HEK293T (cell line): ENCODE measurements at regions not wholly inside any gene's neighbourhood (a gene's known extent, or its start where the extent isn't known, plus 50 kb on each side); places are given as distances from the start of the nearest gene placed in this dataset.
"Not testable (repeated sequence)": the region's sequence is repeated elsewhere in the genome, so short reads cannot be mapped to it uniquely, and the experiment has no call there.

Experiments used
- CTCF ChIA-PET: fragments of 350-600 bp; formaldehyde crosslinking; extraction: SDS; loops from one replicate; lab custom pipeline; 2021; ENCODE audit warnings: antibody characterized with exemption, inconsistent platforms; lab: Yijun Ruan, JAX
- POLR2A ChIA-PET: fragments of 350-600 bp; formaldehyde crosslinking; extraction: SDS; loops from one replicate; lab custom pipeline; 2020; ENCODE audit warnings: antibody characterized with exemption, inconsistent platforms; lab: Yijun Ruan, JAX
- DNase-seq: peaks from one replicate; pipeline ENCODE4 v3.0.0; 2012; ENCODE audit warnings: mixed read lengths; ENCODE audit errors: extremely low spot score
- ARNT ChIP-seq: fragments of 450-650 bp; IDR thresholded peaks from 2 replicates; pipeline ENCODE4 v1.6.1; 2017; ENCODE audit warnings: mild to moderate bottlenecking
- BHLHE40 ChIP-seq: fragments of 450-650 bp; IDR thresholded peaks from 2 replicates; pipeline ENCODE4 v1.6.1; 2016; ENCODE audit warnings: mild to moderate bottlenecking, moderate library complexity, borderline replicate concordance
- CTBP1 ChIP-seq: fragments of 450-650 bp; IDR thresholded peaks from 2 replicates; pipeline ENCODE4 v1.6.1; 2016; ENCODE audit warnings: borderline replicate concordance
- ELF4 ChIP-seq: fragments of 450-650 bp; IDR thresholded peaks from 2 replicates; pipeline ENCODE4 v1.6.1; 2017; ENCODE audit warnings: antibody characterized with exemption
- FOXA1 ChIP-seq: fragments of 450-650 bp; IDR thresholded peaks from 2 replicates; pipeline ENCODE4 v1.6.1; 2016; ENCODE audit warnings: mild to moderate bottlenecking
- FOXK2 ChIP-seq: fragments of 450-650 bp; IDR thresholded peaks from 2 replicates; pipeline ENCODE4 v1.6.1; 2016; ENCODE audit warnings: mild to moderate bottlenecking
- FOXM1 ChIP-seq: fragments of 450-650 bp; IDR thresholded peaks from 2 replicates; pipeline ENCODE4 v1.6.1; 2017; ENCODE audit warnings: mild to moderate bottlenecking, borderline replicate concordance
- HDGF ChIP-seq: fragments of 450-650 bp; IDR thresholded peaks from 2 replicates; pipeline ENCODE4 v1.6.1; 2017; ENCODE audit warnings: antibody characterized with exemption, borderline replicate concordance
- L3MBTL2 ChIP-seq: fragments of 450-650 bp; conservative IDR thresholded peaks from 2 replicates; pipeline ENCODE4 v1.6.1; 2016; ENCODE audit warnings: mild to moderate bottlenecking
- LEF1 ChIP-seq: fragments of 450-650 bp; IDR thresholded peaks from 2 replicates; pipeline ENCODE4 v1.6.1; 2017; ENCODE audit warnings: mild to moderate bottlenecking, borderline replicate concordance
- NFRKB ChIP-seq: fragments of 450-650 bp; IDR thresholded peaks from 2 replicates; pipeline ENCODE4 v1.6.1; 2016; ENCODE audit warnings: mild to moderate bottlenecking, moderate library complexity
- SP1 ChIP-seq: fragments of 450-650 bp; IDR thresholded peaks from 2 replicates; pipeline ENCODE4 v1.6.1; 2017
- SUZ12 ChIP-seq: fragments of 450-650 bp; IDR thresholded peaks from 2 replicates; pipeline ENCODE4 v1.6.1; 2016; ENCODE audit warnings: mild to moderate bottlenecking
- TARDBP ChIP-seq: fragments of 450-650 bp; IDR thresholded peaks from 2 replicates; pipeline ENCODE4 v1.6.1; 2016
- ZNF384 ChIP-seq: fragments of 450-650 bp; IDR thresholded peaks from 2 replicates; pipeline ENCODE4 v1.6.1; 2016
- TF ChIP-seq, protein P1 (sequence below): fragments of 450-650 bp; IDR thresholded peaks from 2 replicates; pipeline ENCODE4 v1.6.1; 2016

DNA sequence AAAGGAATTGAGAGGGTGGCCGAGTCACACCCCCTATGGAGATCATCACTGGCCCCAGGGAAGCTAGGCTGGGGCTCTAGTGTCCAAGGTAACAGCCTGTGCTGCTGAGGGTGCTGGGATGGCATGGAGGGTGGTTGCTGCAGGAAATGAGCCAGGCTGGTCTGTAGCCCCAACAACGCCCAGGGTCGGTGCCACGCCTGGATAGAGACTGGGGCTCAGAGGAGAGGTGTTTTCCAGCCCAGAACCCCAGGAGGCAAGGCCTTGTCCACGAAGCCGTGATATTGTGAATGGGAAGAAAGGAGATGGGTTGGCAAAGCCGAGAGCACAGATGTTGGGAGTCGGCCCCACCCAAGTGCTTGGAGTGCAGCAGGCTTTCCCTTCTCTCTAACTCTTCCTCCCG, 68.9 kb upstream of the ACTRT2 start:
- POLR2A ChIA-PET, result no interaction called here
- CTCF ChIA-PET, result no interaction called here
- no peak for DNase-seq
- TF ChIP-seq HDGF (no peak), ARNT (no peak), SP1 (no peak), ZNF384 (no peak), NFRKB (no peak)

DNA sequence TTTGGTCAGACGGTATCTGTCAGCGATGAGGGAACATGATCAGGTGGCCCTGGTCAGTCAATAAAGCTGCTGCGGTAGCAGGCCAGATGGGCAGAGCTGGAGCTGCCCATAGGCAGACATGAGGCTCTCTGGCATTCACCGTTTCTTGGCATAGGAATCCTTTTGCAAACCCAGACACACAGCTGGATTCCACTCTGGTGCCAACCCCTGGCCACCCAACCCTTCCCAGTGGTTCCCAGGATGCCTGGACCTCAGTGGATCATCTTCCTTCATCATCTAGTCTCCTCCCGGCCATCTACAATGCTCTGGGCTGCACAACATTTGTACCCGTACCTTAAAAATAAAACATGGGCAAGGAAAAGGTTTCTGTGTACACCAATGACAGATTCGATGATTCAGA, 68.3 kb upstream of the ACTRT2 start:
- TF ChIP-seq ZNF384 (no peak), FOXK2 (no peak), SP1 (no peak), FOXM1 (no peak), ELF4 (no peak), ARNT (no peak), L3MBTL2 (no peak), FOXA1 (no peak)
- TF ChIP-seq, protein P1, sequence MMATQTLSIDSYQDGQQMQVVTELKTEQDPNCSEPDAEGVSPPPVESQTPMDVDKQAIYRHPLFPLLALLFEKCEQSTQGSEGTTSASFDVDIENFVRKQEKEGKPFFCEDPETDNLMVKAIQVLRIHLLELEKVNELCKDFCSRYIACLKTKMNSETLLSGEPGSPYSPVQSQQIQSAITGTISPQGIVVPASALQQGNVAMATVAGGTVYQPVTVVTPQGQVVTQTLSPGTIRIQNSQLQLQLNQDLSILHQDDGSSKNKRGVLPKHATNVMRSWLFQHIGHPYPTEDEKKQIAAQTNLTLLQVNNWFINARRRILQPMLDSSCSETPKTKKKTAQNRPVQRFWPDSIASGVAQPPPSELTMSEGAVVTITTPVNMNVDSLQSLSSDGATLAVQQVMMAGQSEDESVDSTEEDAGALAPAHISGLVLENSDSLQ, result no peak
- ChIA-PET CTCF (no interaction called here), POLR2A (no interaction called here)
- DNase-seq, result no peak

DNA sequence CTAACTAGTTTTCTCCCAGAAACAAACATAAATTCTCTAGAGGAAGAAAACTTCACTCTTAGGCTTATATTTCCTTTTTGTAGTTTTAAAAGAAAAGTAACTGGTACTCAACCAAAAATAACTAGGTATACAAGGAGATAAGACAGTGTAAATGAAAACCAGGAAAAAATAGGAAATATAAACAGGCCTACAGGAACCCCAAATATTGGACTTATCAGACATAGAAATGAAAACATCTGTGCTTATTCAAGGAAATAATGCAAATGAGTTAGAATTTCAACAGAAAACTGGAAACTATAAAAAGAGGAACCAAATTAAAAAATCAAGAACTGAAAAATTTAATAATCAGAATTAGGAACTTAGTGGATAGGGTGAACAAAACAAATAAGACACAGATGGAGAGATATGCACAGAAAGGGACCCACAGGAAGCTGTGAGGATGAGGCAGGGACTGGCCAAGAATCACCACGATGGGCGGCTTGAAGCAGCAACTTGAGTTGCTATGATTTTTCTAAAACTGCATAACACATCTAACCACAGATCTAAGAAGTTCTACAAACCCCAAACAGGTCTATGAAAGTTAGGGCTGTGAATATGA, 67.5 kb upstream of the ACTRT2 start:
- POLR2A ChIA-PET, result no interaction called here
- CTCF ChIA-PET, result no interaction called here
- TF ChIP-seq SUZ12, result no peak
- no peak for TF ChIP-seq L3MBTL2
- no peak for TF ChIP-seq HDGF
- no peak for TF ChIP-seq FOXA1
- no peak for TF ChIP-seq LEF1
- TF ChIP-seq SP1, result no peak
- no peak for TF ChIP-seq FOXK2
- TF ChIP-seq, protein P1, result no peak
- no peak for TF ChIP-seq ARNT
- no peak for TF ChIP-seq TARDBP
- TF ChIP-seq CTBP1, result no peak
- no peak for TF ChIP-seq ELF4
- no peak for TF ChIP-seq BHLHE40
- no peak for TF ChIP-seq NFRKB
- no peak for TF ChIP-seq FOXM1
- TF ChIP-seq ZNF384, result no peak
- DNase-seq, result no peak

DNA sequence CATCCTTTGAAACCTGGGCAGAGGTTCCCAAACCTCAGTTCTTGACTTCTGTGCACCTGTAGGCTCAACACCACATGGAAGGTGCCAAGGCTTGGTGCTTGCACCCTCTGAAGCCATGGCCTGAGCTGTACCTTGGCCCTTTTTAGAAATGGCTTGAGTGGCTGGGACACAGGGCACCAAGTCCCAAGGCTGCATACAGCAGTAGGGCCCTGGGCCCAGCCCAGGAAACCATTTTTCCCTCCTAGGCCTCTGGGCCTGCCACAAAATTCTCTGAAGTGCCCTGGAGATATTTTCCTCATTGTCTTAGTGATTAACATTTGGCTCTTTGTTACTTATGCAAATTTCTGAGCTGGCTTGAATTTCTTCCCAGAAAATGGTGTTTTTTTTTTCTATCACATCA, 65.6 kb upstream of the ACTRT2 start:
- ChIA-PET POLR2A (no interaction called here), CTCF (no interaction called here)
- TF ChIP-seq BHLHE40, result no peak
- no peak for TF ChIP-seq FOXA1
- TF ChIP-seq CTBP1, result no peak
- no peak for TF ChIP-seq ELF4
- no peak for TF ChIP-seq TARDBP
- TF ChIP-seq HDGF, result no peak
- TF ChIP-seq SP1, result no peak
- no peak for TF ChIP-seq LEF1
- no peak for TF ChIP-seq SUZ12
- no peak for TF ChIP-seq L3MBTL2
- TF ChIP-seq, protein P1, result no peak
- no peak for DNase-seq

DNA sequence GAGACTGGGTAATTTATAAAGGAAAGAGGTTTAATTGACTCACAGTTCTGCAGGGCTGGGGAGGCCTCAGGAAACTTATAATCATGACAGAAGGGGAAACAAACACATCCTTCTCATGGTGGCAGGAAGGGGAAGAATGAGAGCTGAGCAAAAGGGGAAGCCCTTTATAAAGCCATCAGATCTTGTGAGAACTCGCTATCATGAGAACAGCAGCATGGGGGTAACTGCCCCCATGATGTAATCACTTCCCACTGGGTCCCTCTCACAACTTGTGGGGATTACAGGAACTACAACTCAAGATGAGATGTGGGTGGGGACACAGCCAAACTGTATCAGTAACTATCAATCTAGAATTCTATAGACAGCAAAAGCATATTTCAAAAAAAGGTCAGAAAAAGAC, 64.7 kb upstream of the ACTRT2 start:
- ChIA-PET POLR2A (no interaction called here), CTCF (no interaction called here)
- DNase-seq, result no peak
- TF ChIP-seq FOXK2 (no peak), ZNF384 (no peak), NFRKB (no peak), ARNT (no peak), LEF1 (no peak), SP1 (no peak), SUZ12 (no peak), ELF4 (no peak), BHLHE40 (no peak), TARDBP (no peak), CTBP1 (no peak), HDGF (no peak), L3MBTL2 (no peak), FOXM1 (no peak), FOXA1 (no peak)
- TF ChIP-seq, protein P1, result no peak

DNA sequence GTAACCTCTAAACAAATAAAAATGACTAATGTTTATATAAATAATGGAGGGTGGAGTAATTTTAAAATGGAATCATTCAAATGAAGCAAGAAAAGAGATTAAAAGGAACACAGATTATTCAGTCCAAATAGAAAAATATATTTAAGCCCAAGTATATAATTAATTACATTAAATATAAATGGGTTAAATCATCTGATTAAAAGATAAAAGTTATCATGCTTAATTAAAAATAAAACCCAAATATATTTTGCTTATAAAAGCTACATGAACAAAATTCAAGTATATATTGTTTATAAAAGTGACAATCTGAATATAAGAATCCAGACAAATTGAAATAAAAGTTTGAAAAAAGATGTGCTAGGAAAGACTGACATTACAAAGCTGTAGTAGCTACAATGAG, 63.9 kb upstream of the ACTRT2 start:
- ChIA-PET CTCF (no interaction called here), POLR2A (no interaction called here)
- DNase-seq, result no peak
- no peak for TF ChIP-seq L3MBTL2
- TF ChIP-seq FOXK2, result no peak
- no peak for TF ChIP-seq BHLHE40
- no peak for TF ChIP-seq CTBP1
- TF ChIP-seq, protein P1, result no peak
- no peak for TF ChIP-seq ZNF384
- TF ChIP-seq NFRKB, result no peak
- no peak for TF ChIP-seq ARNT
- TF ChIP-seq FOXM1, result no peak
- TF ChIP-seq SP1, result no peak
- no peak for TF ChIP-seq LEF1
- TF ChIP-seq FOXA1, result no peak
- no peak for TF ChIP-seq ELF4
- no peak for TF ChIP-seq HDGF

DNA sequence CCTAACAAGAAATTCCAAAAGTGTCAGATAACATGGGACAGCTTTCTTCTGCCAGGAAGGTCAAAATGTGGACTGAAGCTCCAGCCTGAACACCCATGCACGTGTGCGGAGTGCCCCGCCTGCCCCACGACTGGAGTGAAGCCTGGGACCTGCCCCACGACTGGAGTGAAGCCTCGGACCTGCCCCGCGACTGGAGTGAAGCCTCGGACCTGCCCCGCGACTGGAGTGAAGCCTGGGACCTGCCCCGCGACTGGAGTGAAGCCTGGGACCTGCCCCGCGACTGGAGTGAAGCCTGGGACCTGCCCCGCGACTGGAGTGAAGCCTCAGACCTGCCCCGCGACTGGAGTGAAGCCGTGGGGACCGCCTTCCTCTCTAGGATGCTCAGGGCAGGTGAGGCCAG, 61.4 kb upstream of the ACTRT2 start:
- CTCF ChIA-PET, POLR2A ChIA-PET, DNase-seq: not testable (repeated sequence)
